ENCODE measurements at regions not wholly inside any gene's neighbourhood (a gene's known extent, or its start where the extent isn't known, plus 50 kb on each side); places are given as distances from the start of the nearest gene placed in this dataset.

DNA sequence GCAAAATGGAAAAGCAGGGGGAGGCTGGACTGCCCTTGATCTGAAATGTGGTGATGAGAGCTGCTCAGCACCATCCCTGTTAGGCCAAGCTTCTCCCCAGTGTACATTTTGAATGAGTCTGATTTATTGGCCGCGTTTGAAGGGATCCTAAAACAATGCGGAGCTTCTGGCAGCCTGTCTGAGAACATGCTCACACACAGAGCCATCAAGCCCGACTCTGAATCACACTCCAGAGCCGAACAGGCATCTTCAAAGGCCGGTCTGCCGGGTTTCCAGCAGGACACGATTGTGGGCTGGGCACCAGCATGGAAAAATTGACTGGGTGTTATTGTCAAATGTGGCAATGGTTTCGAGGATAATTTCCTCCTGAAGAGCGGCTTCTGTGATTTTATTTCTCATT, 235.9 kb downstream of the TFAP2C start:
- in situ Hi-C loops (cut with MboI; ENCODE audit: low sequenced_read_pairs) = no loop called here

- in situ Hi-C loops (cut with MboI; ENCODE audit: low sequenced_read_pairs) = no loop called here
Measured at GRCh38 chr20:56867128-56867527, 238.0 kb downstream of the TFAP2C start.

DNA sequence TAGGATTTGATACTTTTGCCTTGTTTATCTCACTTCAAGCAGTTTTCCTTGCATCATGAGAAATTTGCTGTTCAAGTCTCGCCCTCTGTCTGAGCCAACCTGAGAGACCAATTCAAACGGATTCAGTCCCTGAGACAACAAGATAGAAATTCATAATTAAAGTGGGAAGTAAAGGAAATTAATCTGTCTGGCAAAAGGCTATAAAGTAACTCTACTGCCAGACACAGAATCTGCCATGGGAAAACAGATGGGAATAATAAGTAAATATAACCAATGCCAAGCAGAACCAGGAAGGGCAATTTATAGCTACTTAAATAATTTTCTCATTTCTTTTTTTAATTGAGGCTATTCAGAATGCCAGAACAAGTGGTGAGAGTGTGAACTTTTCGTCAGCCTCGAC, 239.6 kb downstream of the TFAP2C start:
- in situ Hi-C loops (cut with MboI; ENCODE audit: low sequenced_read_pairs) = no loop called here

DNA sequence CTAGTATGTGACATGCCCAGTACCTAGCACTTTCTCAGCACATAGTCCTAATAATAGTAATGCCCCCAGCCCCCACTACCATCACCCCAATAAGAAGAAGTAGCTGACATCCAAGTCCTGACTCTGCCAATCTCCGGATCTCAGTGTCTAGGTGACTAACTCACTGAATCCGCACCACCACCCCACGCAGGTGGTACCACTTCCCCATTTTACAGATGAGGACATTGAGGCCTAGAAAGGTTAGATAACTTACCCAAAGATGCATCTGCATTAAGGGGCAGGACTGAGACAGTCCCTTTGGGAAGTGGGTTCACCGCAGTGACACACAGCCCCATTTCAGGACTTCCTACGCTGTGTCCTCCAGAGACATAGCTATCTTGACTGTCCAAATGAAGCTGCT, 241.2 kb downstream of the TFAP2C start:
- in situ Hi-C loops (cut with MboI; ENCODE audit: low sequenced_read_pairs) = no loop called here

DNA sequence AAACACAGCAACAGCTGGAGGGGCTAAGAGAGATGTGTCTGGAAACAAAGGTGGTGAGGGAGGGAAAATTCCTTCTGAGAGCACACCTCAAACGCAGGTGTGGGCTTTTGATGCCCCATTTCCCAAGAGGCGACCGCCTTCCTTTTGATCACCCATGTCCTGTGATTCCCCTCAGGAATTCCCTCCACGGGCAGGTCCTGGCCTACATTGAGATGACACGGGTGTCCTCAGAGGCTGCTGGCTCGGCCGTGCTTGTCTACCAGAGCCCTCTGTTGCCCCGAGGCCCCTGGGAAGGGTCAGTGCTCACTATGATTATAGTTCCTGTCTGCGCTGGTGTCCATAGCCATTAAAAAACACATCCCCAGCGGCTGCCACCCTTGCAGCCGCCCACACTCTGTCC, 242.6 kb downstream of the TFAP2C start:
- in situ Hi-C loops (cut with MboI; ENCODE audit: low sequenced_read_pairs) = no loop called here

DNA sequence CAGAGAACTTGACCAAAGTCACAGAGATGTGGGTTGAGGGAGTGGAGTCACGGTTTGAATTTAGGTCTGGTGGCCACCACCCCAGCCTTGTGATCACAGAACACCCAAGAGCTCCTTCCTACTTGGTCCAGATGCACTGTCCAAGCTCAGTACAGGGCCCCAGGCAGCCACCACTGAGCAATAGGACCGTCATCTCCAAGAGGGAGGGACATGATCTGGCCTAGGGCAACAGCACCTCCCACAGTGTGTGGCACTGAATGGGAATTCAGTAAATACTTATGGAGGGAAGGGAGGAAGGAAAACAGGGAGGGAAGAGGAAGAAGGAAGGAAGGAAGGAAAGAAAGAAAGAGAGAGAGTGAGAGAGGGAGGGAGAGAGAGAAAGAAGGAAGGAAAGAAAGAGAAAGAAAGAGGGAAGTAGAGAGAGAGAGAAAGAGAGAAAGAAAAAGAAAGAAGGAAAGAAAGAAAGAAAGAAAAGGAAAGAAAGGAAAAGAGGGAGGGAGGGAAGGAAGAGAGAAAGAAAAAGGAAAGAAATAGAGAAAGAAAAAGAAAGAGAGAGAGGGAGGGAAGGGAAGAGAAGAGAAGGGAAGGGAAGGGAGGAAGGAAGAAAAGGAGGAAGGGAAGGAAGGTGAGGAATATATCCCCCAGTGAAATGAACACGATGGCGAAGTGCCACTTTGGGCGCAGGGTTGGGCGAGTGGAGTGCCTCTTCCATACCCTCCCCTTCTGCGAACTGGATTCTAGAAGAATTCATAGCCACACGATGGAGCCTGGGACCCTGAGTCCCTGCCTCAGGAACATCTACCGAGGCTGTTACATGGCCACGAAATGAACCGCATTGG, 243.7 kb downstream of the TFAP2C start:
- in situ Hi-C loops (cut with MboI; ENCODE audit: low sequenced_read_pairs) = no loop called here

GRCh38 chr20:56873836-56874235, 244.7 kb downstream of the TFAP2C start:
- in situ Hi-C loops (cut with MboI; ENCODE audit: low sequenced_read_pairs) = no loop called here

DNA sequence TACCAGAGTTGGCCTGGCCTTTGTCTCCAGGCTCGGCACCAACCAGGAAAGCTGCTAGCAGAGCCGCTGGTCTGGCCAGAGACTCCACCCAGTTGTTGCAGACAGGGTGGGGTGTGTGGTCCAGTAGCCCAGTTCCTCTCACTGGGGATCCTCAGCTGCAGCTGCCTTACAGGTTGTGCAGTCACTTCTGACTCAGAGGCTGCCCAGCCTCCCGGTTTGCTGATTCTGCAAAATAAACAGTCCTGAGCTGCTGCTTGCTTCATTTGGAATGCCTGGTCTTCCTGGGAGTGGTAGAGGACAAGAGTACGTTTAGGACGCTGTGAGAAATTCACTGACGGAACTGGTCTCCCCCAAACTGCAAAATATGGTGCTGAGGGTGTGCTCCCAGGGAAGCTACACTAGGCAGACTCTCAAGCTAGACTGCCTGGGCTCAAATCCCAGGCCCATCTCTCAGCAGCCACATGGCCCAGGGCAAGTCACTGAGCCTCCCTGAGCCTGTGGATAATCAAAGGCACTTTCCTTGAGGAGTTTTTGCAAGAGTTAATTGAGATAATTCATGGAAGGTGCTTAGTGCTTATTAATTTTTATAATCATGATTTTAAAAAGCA, 246.1 kb downstream of the TFAP2C start:
- in situ Hi-C loops (cut with MboI; ENCODE audit: low sequenced_read_pairs) = no loop called here

- in situ Hi-C loops (cut with MboI; ENCODE audit: low sequenced_read_pairs) = no loop called here
Measured at GRCh38 chr20:56875803-56876202, 246.7 kb downstream of the TFAP2C start.

DNA sequence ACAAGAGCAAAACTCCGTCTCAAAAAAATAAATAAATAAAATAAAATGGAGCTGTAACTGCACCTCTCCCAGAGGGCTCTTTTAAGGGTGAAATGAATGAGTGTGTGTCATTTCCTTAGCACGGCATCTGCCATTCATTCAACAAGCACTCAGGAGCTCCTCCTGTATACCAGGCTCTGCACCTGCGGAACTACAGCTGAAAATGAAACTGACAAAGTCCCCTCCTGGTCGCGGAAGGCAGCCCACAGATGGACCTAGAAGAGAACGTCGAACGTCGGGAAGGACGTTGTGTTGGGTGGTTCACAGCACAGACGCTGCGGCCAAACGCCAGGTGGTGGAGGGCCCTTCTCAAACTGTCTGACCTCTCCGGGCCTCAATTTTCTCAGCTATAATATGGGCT, 256.4 kb downstream of the TFAP2C start:
- in situ Hi-C loops (cut with MboI; ENCODE audit: low sequenced_read_pairs) = no loop called here

GRCh38 chr20:56890011-56890410, 260.9 kb downstream of the TFAP2C start:
- in situ Hi-C loops (cut with MboI; ENCODE audit: low sequenced_read_pairs) = no loop called here

DNA sequence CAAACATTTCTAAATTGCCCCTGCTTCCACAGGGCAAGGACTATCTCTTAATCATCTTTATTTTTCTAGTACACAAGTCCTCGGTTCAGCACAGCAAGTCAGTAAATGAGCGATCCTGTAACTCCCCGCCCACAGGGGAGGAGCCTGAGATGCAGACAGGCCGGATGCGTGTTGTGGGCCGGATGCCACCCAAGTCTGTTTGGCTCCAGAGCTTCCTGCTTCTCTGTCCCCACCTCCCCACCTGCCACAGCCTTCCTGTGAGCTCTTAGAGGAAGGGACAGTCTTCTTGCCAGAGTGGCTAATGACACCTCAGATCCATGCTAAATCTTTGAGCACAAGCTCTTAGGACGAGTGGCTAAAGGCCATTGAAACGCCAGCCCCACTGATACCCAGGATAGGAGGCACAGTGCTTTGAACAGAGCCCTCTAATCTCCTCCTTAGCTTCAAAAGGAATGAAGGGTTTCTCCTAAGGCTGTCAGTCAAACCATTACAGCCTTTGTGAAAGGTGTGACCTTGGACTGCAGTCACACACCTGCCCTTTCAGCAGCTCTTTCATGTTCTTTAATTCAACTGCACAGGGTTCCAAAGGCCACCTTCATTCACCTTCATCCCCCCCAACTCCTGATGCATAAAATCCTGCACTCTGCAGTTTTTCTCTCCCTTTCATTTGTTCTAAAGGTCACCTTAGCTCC, 264.3 kb downstream of the TFAP2C start:
- in situ Hi-C loops (cut with MboI; ENCODE audit: low sequenced_read_pairs) = no loop called here

DNA sequence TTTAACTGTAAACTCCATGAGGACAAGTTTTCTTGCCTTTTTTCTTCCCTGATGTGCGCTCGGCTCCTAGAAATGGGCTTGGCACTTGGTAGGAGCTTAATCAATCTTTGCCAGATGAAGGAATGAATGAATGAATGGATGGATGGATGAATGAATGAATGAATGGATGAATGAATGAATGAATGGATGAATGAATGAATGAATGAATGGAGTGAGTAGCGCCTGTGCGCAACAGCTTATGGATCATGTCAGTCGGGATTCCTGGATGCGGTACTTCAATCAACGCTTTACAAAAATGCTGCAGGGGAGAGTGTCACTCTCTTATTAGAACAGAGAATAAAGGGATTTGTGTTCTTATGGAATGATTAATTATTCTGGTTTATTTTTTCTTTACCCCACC, 267.3 kb downstream of the TFAP2C start:
- in situ Hi-C loops (cut with MboI; ENCODE audit: low sequenced_read_pairs) = no loop called here

GRCh38 chr20:56897318-56897957, 268.3 kb downstream of the TFAP2C start:
- in situ Hi-C loops (cut with MboI; ENCODE audit: low sequenced_read_pairs) = no loop called here

- in situ Hi-C loops (cut with MboI; ENCODE audit: low sequenced_read_pairs) = no loop called here
Measured at GRCh38 chr20:56897958-56898349, 268.8 kb downstream of the TFAP2C start.

GRCh38 chr20:56899506-56899905, 270.4 kb downstream of the TFAP2C start:
- in situ Hi-C loops (cut with MboI; ENCODE audit: low sequenced_read_pairs) = no loop called here

DNA sequence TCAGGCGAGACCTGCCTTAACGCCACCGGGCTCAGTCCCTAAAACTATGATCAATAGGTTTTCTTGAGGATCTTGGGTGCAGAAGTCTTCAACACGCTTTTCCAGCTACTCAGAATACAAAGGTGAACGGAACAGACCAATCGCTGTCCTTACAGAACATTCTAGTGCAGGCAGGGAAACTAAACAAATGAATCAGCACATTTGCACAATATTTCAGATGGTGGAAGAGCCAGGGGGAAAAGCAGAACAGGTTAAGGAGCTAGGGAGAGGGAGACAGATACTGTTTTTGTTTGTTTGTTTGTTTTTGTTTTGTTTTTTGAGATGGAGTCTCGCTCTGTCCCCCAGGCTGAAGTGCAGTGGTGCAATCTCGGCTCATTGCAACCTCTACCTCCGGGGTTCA, 271.1 kb downstream of the TFAP2C start:
- in situ Hi-C loops (cut with MboI; ENCODE audit: low sequenced_read_pairs) = no loop called here

- in situ Hi-C loops (cut with MboI; ENCODE audit: low sequenced_read_pairs) = no loop called here
Measured at GRCh38 chr20:56903421-56903820, 274.3 kb downstream of the TFAP2C start.

DNA sequence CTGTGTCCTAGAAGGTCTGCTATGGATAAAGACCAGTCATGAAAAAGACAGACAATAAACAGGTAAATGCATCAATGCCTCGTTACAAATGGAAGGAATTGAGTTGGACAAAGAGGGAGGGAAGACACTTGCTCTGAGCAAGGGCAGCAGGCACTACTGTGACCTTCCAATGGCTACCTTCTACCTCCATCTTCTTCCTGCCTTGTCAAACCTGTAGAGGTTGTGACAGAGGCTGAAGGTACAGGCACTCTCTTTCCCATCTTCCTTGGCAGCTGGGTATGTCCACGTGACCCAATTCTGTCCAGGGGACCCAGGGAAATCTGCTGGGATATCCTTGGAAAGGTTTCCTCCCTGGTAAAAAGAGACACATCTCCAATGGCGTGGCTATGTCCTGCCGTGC, 274.8 kb downstream of the TFAP2C start:
- in situ Hi-C loops (cut with MboI; ENCODE audit: low sequenced_read_pairs) = no loop called here

DNA sequence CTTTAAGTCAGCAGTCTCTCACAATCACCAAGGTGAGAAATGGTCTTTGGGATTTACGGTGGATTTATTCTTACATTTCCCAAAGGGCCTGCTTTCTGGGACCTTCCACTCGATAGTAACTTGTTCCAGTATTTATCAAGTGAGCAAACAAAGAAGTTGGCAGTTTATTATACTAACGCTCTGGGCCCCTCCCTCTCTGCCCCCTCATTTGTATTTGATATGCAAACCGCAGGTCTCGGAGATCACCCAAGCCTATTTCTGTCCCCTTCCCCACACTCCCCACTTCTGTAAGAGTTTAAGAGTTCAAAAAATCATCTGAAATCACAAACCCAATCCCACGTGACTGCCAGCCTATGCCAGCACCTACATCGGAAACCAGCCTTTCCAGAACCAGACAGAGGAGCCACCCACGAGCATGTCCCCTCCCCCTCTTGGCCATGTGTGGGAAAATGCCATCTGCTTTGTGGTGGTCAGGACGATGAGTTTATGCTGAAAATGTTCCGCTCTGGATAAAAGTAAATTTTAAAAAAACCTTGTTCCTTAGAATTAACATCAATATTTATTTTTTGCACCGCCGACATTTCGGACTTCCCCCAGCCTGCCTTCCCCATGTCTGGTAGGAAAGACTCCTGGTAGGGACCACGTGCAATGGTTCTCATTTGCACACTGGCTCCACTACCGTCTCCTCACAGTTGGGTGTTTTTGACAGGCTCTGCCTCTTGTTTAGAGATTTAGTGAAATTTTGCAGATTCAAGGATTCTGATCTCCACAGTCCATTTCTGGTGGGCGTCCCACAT, 281.0 kb downstream of the TFAP2C start:
- in situ Hi-C loops (cut with MboI; ENCODE audit: low sequenced_read_pairs) = no loop called here

- in situ Hi-C loops (cut with MboI; ENCODE audit: low sequenced_read_pairs) = no loop called here
Measured at GRCh38 chr20:56911946-56912345, 282.8 kb downstream of the TFAP2C start.
